ENCODE measurements at regions not wholly inside any gene's neighbourhood (a gene's known extent, or its start where the extent isn't known, plus 50 kb on each side); places are given as distances from the start of the nearest gene placed in this dataset.
"Not testable (repeated sequence)": the region's sequence is repeated elsewhere in the genome, so short reads cannot be mapped to it uniquely, and the experiment has no call there.

DNA sequence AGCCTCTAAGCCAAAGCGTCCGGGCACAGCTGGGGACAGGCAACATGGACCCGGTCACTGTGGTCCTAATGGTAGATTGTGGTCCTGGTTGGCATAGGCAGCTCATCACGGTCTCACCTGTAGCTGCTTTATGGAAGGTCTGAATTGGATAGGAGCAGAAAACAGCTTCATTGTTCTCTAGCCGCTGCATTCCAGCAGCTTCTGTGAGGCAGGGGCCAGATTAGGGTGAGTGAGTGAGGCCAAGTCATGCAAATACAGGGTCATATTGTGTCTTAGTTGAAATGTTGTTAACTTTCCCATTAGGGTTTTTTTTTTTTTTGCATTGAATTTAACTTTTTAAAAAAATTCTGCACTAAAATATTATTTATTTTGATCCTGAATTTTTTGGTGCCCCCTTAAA is 105.4 kb upstream of the SULF2 start:
- not testable (repeated sequence) for DNase-seq (ENCODE audit: low read depth)

DNA sequence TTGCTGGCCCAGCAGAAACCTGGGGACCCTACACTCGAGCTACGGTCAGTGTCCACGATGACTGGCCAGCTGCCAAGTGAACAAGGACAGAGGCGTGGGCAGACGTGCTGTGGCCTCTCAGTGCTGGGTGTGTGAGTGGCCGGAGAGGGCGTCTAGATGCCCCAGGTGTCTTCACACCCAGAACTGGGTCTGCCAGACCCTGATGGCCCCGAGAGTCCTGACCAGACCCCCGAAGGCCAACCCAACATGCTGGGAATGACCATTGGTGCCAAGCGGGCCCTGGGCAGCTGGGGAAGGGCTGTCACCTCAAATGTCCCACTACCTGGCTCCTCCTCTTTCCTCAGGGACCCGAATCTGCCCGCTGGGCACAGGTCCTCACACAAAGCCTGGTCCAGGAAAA is 104.5 kb upstream of the SULF2 start:
- not testable (repeated sequence) for DNase-seq (ENCODE audit: low read depth)

DNA sequence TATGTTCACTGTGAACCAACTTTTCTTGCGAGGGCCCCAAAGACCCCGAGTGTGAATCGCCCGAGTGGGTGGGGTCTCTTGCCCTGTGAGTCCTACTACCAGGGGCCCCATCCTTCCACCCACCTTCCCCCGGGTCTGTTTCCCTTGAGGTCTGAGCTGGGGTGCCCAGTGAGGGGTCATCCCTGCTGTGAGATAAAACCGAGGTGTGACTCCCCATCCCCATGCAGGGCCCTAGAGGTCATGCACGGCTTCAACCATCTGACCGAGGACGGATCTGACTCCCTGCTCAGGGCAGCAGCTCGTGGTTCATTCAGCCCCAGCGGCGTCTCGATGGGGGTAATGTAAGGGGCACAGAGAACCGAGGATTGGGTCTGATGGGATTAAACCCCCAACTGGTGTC is 103.1 kb upstream of the SULF2 start:
- DNase-seq (ENCODE audit: low read depth): no peak

GRCh38 chr20:47887477-47888080 is 102.3 kb upstream of the SULF2 start:
- no peak for DNase-seq (ENCODE audit: low read depth)

- no peak for DNase-seq (ENCODE audit: low read depth)
Observed at GRCh38 chr20:47887064-47887463, 101.8 kb upstream of the SULF2 start.

GRCh38 chr20:47886454-47887041 is 101.3 kb upstream of the SULF2 start:
- DNase-seq (ENCODE audit: low read depth): no peak

DNA sequence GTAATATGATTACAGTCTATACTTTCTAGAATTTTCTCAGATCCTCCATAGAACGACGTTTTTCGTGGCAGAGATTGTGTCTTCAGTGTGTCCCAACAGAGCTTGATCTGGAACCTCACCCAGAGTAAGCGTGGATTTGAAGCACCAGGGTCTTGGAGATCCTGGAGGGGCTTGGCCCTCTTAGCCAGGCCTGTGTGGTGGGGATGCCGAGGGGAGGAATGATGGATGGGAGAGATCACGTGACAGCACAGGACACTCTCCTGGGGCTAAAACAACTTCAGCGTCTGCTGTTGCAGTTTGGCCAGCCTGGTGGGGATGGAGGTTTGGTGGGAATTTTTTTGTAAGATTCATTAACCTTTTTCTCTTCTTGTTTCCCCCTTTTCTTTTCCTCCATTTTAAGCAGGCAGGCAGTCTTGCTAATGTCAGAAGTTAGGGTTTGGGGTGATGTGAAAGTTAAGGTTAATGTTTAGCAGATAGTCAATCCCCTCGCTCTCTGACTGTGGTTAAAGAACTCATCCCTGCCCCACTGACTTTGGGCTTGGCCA is 100.7 kb upstream of the SULF2 start:
- DNase-seq (ENCODE audit: low read depth): no peak

DNA sequence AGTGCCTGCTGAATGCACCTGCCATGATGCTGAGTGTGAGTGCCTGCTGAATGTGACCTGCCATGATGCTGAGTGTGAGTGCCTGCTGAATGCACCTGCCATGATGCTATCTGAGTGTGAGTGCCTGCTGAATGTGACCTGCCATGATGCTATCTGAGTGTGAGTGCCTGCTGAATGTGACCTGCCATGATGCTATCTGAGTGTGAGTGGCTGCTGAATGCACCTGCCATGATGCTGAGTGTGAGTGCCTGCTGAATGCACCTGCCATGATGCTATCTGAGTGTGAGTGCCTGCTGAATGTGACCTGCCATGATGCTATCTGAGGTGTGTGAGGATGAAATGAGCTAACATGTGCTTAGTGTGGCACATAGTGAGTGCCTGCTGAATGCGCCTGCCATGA is 98.7 kb upstream of the SULF2 start:
- DNase-seq (ENCODE audit: low read depth): not testable (repeated sequence)

- DNase-seq (ENCODE audit: low read depth): no peak
Observed at GRCh38 chr20:47883186-47883585, 97.9 kb upstream of the SULF2 start.

- DNase-seq (ENCODE audit: low read depth): no peak
Observed at GRCh38 chr20:47879771-47880170, 94.5 kb upstream of the SULF2 start.

DNA sequence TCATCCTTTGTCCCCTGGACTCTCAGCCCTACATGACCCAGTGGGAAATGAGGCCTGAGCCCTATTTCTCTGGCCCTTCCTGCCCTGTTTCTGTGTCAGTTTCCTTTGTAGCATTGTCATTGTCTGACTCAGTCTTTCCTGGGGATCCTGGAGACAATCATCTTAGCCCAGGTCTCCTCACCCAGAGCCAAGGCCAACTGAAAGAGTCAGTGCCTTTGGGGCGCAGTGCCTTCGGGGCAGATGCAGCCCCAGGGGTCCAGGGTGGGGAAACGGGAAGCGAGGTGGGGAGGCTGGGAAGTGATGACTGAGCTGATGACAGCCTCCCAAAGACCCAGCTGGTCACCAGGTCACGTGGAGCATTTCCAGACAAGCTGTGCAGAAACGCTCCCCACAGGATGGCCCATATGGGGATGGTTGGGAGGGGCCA is 93.3 kb upstream of the SULF2 start:
- DNase-seq (ENCODE audit: low read depth): no peak

DNA sequence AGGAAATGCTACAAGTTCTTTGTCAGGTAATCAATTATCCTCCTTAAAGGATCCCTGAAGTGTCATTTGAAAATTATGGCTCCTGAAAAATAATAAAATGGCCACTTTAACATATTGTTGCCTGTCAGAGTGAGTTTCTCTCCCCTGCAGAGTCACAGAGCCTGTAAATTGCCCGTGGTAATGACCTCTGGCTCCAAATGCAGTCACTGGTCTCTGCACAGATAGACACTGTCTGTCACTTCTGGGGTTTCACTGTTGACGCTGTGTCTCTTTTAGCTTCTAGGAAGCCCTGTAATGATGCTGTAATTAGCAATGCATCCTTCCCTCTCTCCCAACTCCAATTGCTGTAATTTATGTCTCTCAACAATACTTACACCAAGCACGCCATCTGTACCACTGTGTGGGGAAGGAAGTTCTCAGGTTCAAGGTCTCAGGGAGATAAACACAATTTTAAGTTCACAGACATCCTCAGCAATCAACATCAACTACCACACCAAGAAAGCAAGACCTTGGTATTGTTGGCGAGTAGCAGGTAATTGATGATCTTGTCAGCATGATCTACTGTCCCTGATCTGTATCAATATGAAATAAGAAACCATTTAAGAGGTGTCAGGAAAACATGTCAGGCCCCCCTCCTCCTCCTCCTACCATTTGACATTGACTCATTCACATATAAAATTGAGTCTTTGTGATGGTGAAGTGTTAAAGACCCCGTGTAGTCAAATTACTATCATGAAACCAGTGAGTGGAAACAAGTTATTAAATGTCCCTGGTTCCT is 91.2 kb upstream of the SULF2 start:
- DNase-seq (ENCODE audit: low read depth): no peak

DNA sequence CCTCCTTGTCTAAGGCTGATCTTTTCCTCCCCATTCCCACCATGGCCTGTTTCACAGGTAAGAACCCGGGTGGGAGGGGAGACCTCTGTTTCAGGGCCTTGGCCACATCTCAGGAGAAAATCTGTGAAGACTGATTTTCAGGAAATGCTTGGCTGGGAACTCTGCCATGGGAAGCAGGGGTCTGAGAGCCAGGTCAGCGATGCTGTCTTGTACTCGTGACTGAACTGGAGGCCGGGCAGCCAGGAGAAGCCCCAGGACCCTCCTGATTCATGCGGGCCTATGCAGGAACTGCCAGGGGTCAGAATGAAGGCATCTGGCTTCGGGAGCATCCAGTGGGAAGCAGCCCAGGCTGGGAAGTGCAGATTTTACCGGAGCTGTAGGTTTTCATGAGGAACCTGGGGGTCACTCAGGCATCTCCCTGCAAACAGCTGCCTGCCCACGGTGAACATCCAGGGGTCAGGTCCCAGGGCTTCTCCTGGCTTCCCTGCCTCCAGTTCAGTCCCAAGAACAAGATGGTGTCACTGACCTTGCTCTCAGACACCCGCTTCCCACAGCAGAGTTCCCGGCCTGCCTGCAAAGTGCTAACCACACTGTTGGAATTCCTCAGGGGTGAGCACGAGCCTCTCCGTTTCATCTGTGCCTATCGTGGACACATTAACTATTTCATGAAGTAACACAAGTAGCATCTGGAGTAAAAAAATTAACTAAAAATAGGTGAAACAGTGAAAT is 90.2 kb upstream of the SULF2 start:
- no peak for DNase-seq (ENCODE audit: low read depth)

DNA sequence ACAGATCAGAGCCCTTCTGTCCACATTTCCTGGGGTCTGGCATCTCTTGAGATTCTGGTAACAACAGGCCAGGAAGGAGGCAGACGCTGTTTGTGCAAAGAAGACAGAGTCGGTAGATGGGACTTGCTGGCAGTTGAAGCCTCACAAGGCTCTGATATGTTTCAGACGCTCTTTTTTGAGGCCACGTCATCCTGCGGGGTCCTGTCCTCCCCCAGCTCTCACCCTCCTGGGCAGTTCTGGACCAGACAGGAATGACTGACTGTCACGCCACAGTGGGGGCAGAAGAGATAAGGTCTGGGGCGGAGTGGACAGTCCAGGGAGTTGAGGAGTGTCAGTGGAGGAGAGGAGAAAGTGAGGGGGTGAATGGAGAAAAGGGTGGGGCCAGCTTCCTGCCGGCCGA is 87.1 kb upstream of the SULF2 start:
- DNase-seq (ENCODE audit: low read depth): no peak

DNA sequence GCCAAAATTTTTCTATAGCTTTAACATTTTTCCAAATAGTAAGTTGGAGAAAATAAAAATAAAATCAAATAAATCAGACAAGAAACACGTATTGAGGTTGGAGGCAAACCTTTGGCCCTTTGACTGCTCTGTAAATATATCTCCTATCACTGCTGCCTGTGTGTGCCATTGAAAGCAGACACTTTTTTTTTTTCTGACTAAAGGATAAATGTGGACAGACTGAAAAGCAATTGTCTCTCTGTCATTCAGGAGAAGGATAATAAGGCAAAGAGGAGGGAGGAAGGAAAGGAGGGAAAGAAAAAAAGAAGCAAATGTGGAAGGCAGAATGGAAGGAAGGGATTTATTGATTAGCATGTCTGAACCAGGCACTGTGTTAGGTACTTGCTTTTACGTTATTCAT is 85.2 kb upstream of the SULF2 start:
- DNase-seq (ENCODE audit: low read depth): no peak

DNA sequence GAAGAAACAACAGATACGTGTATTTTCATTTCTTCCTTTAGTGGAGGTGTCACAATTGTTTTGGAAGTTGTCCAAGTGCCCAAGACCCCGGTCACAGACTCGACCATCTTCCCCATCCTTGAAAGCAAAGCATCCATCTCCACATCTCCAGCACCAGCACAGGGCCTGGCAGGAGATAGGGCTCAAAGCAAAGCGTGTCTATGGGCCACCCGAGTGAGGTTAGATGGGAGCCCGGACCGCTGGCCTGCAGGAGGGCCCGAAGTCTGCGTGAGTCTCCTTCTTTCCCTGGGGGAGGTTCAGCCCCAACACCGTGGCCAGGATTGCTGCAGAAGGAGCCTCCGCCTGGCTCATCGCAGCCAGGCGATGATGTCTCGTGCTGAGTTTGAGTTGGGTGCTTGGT is 83.5 kb upstream of the SULF2 start:
- DNase-seq (ENCODE audit: low read depth): no peak

DNA sequence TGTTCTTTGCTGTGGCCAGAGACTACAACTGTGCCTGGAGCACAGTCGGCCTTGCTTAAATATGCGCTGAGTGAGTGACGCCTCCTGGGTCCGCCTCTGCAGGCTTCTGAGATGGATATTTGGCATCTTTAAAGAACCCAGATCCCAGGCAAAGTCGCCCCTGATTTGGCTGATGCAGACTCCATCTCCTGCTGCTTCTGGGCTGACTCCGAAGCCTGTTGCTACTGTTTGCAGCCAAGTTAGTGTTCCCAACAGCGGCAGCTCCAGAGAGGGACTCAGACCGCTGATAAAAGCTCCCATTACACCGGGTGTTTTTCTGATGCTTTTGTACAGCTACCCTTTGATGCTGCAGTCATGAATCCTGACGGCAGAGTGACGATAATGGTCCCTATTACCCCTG is 83.0 kb upstream of the SULF2 start:
- DNase-seq (ENCODE audit: low read depth): no peak

- DNase-seq (ENCODE audit: low read depth): no peak
Observed at GRCh38 chr20:47867831-47868230, 82.5 kb upstream of the SULF2 start.

GRCh38 chr20:47866480-47866879 is 81.2 kb upstream of the SULF2 start:
- no peak for DNase-seq (ENCODE audit: low read depth)

DNA sequence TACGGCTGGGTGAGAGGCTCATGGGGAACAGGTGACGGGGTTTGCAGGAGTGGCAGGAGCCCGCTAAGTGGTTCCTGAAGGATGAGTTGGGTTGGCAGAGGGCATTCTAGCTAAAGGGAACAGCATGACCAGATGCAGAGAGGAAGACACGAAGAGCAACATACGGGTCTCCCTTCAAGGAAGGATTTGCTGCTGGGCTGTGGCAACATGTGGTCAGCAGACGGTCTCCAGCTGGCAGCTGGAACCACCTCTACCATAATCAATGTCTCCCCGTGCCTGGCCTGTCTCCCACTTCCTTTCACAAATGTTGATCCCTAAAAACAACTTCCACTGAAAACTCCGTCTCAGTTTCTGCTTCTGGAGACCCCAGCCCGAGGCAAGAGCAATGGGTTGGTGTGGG is 80.6 kb upstream of the SULF2 start:
- DNase-seq (ENCODE audit: low read depth): no peak

DNA sequence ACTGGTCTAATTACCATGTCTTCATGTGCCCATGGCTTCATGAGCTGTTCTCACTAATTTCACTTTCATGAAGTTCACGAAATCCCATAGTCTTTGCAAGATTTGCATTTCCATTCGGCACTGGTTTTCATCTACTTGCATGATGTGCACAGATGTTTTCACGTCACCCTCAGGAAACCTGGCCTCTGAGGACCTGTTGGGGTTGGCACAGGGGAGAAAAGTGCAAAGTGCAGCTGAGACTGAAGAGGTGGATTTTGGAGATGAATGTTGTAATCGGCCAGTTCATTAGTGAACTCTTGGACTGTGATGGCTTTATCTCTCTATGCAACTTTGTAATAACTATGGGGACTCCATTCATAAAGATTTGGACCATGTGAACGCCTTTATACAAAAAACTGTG is 80.2 kb upstream of the SULF2 start:
- no peak for DNase-seq (ENCODE audit: low read depth)

DNA sequence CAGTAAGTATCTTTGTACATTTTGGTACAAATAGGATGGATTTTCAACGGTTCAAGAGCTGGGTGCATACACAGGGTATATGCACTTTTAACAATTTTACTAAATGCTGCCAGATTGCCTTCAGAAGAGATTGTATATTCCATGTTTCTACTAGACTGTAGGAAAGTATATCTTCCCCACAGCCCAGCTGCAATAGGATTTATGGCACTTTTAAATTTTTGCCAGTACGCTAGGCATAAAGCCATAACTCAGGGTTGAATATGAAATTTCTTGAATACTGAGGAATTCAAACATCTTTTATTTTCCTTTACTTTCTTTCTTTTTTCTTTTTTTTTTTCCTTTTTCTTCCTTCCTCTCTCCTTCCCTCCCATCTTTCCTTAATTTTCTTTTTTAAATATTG is 78.7 kb upstream of the SULF2 start:
- no peak for DNase-seq (ENCODE audit: low read depth)

Measured in stimulated activated CD8-positive, alpha-beta memory T cell treated with anti-CD3 and anti-CD28 coated beads, Interleukin-4, amount 100 ng/mL, for 24 hours (primary cell).